IMR-90 (cell line): ENCODE measurements at regions not wholly inside any gene's neighbourhood (a gene's known extent, or its start where the extent isn't known, plus 50 kb on each side); places are given as distances from the start of the nearest gene placed in this dataset.

ENCODE experiments used
- ATAC-seq: fragments of 200-7000 bp; cut with Tn5 transposase; 2 replicates; pipeline ENCODE4 v1.9.1; 2020; ENCODE audit warnings: low read depth, mild to moderate bottlenecking, moderate library complexity
- BruUV-seq: library from RNA; stranded (reverse); fragments of 400-500 nt; replicated peaks from 2 replicates; lab custom pipeline; 2021; lab: Mats Ljungman, UMichigan
- CTCF ChIA-PET: fragments of 300-600 bp; formaldehyde crosslinking; extraction: SDS; loops from one replicate; lab custom pipeline; 2021; ENCODE audit warnings: antibody characterized with exemption; lab: Yijun Ruan, JAX
- POLR2A ChIA-PET: fragments of 300-600 bp; sonication (Branson Sonifier 250); formaldehyde crosslinking; loops from one replicate; lab custom pipeline; 2022; ENCODE audit warnings: antibody characterized with exemption; ENCODE audit not compliant: unreplicated experiment; lab: Charles Lee
- DNase-seq: peaks from one replicate; pipeline ENCODE4 v3.0.0; 2013
- H2AFZ ChIP-seq: replicated peaks from 2 replicates; pipeline ENCODE3; 2013; ENCODE audit warnings: low read length, mild to moderate bottlenecking; ENCODE audit not compliant: poor library complexity
- H2AK5ac ChIP-seq: 2 replicates; pipeline ENCODE4 v1.6.1; 2013; ENCODE audit warnings: low read depth, low read length, inconsistent platforms
- H2AK9ac ChIP-seq: replicated peaks from 2 replicates; pipeline ENCODE3; 2013; ENCODE audit warnings: mild to moderate bottlenecking, low read depth, low read length, moderate library complexity; ENCODE audit not compliant: poor library complexity
- H2BK120ac ChIP-seq: 2 replicates; pipeline ENCODE4 v1.6.1; 2013; ENCODE audit warnings: low read depth, low read length, inconsistent platforms
- H2BK15ac ChIP-seq: 3 replicates; pipeline ENCODE4 v1.6.1; 2013; ENCODE audit warnings: low read depth, low read length, inconsistent platforms
- H2BK20ac ChIP-seq: 2 replicates; pipeline ENCODE4 v1.6.1; 2013; ENCODE audit warnings: low read depth, mild to moderate bottlenecking, inconsistent platforms, low read length, moderate library complexity
- H2BK5ac ChIP-seq: 2 replicates; pipeline ENCODE4 v1.6.1; 2013; ENCODE audit warnings: mild to moderate bottlenecking, low read depth, low read length, inconsistent platforms; ENCODE audit not compliant: poor library complexity, severe bottlenecking
- H3K14ac ChIP-seq: replicated peaks from 2 replicates; pipeline ENCODE4 v1.6.1; 2013; ENCODE audit warnings: low read depth, low read length, inconsistent platforms
- H3K18ac ChIP-seq: 2 replicates; pipeline ENCODE4 v1.6.1; 2013; ENCODE audit warnings: low read depth, low read length, control low read depth
- H3K23ac ChIP-seq: 2 replicates; pipeline ENCODE4 v1.6.1; 2013; ENCODE audit warnings: low read depth, low read length, inconsistent platforms
- H3K27ac ChIP-seq: 2 replicates; pipeline ENCODE4 v1.5.1; 2013; ENCODE audit warnings: mild to moderate bottlenecking, control low read depth, low read length; ENCODE audit not compliant: insufficient read depth
- H3K27me3 ChIP-seq: 2 replicates; pipeline ENCODE4 v1.6.1; 2013; ENCODE audit warnings: low read length; ENCODE audit not compliant: control insufficient read depth, insufficient read depth
- H3K36me3 ChIP-seq: 2 replicates; pipeline ENCODE4 v1.6.1; 2013; ENCODE audit warnings: low read length, mixed read lengths; ENCODE audit not compliant: control insufficient read depth, insufficient read depth
- H3K4ac ChIP-seq: 2 replicates; pipeline ENCODE4 v1.6.1; 2013; ENCODE audit warnings: low read depth, low read length, inconsistent platforms
- H3K4me1 ChIP-seq: 2 replicates; pipeline ENCODE4 v1.6.1; 2013; ENCODE audit warnings: low read length, mixed read lengths; ENCODE audit not compliant: control insufficient read depth, insufficient read depth
- H3K4me2 ChIP-seq: 2 replicates; pipeline ENCODE4 v1.6.1; 2013; ENCODE audit warnings: low read depth, mild to moderate bottlenecking, control low read depth, low read length, moderate library complexity
- H3K4me3 ChIP-seq: 2 replicates; pipeline ENCODE4 v1.5.1; 2013; ENCODE audit warnings: low read depth, mild to moderate bottlenecking, control low read depth, low read length, moderate library complexity; ENCODE audit not compliant: insufficient read depth
- H3K56ac ChIP-seq: 2 replicates; pipeline ENCODE4 v1.6.1; 2013; ENCODE audit warnings: low read length, inconsistent platforms; ENCODE audit not compliant: insufficient read depth; ENCODE audit errors: extremely low read depth
- H3K79me1 ChIP-seq, 2 experiments: 2 replicates each; pipeline ENCODE4 v1.6.1; 2013; ENCODE audit warnings: low read length in 2 of 2, inconsistent platforms in 1 of 2, low read depth in 1 of 2
- H3K9ac ChIP-seq: 2 replicates; pipeline ENCODE4 v1.6.1; 2013; ENCODE audit warnings: low read depth, low read length, control low read depth
- H3K9me1 ChIP-seq: 2 replicates; pipeline ENCODE4 v1.6.1; 2013; ENCODE audit warnings: low read length, inconsistent platforms; ENCODE audit not compliant: insufficient read depth
- H3K9me3 ChIP-seq: 2 replicates; pipeline ENCODE4 v1.6.1; 2013; ENCODE audit warnings: low read length; ENCODE audit not compliant: control insufficient read depth, insufficient read depth
- H4K20me1 ChIP-seq: 2 replicates; pipeline ENCODE4 v1.6.1; 2013; ENCODE audit warnings: low read length, inconsistent platforms; ENCODE audit not compliant: insufficient read depth
- H4K5ac ChIP-seq: 2 replicates; pipeline ENCODE4 v1.6.1; 2013; ENCODE audit warnings: mild to moderate bottlenecking, low read depth, low read length, control low read depth
- H4K8ac ChIP-seq, 2 experiments: 2 replicates each; pipeline ENCODE4 v1.6.1; 2013; ENCODE audit warnings: low read depth in 2 of 2, low read length in 2 of 2, control low read depth in 1 of 2, inconsistent platforms in 1 of 2
- H4K91ac ChIP-seq: 2 replicates; pipeline ENCODE4 v1.6.1; 2013; ENCODE audit warnings: low read depth, low read length, inconsistent platforms; ENCODE audit not compliant: insufficient read depth
- BHLHE40 ChIP-seq: fragments of 150-350 bp; IDR thresholded peaks from 2 replicates; pipeline ENCODE4 v1.6.1; 2016; ENCODE audit warnings: mild to moderate bottlenecking, low read depth, low read length
- CEBPB ChIP-seq: IDR thresholded peaks from 2 replicates; pipeline ENCODE4 v1.6.1; 2012; ENCODE audit warnings: low read depth, low read length, improper control_type of control experiment
- CHD1 ChIP-seq: IDR thresholded peaks from 2 replicates; pipeline ENCODE4 v1.6.1; 2012; ENCODE audit warnings: low read depth, low read length, improper control_type of control experiment
- ELK1 ChIP-seq: fragments of 150-350 bp; IDR thresholded peaks from 2 replicates; pipeline ENCODE4 v1.6.1; 2016; ENCODE audit warnings: low read depth, mild to moderate bottlenecking, low read length, moderate library complexity, borderline replicate concordance
- FOS ChIP-seq: fragments of 150-350 bp; IDR thresholded peaks from 2 replicates; pipeline ENCODE4 v1.6.1; 2016; ENCODE audit warnings: low read depth, low read length
- MAFK ChIP-seq: IDR thresholded peaks from 2 replicates; pipeline ENCODE4 v1.6.1; 2012; ENCODE audit warnings: low read depth, low read length, improper control_type of control experiment
- MAZ ChIP-seq: IDR thresholded peaks from 2 replicates; pipeline ENCODE4 v1.6.1; 2012; ENCODE audit warnings: low read depth, mild to moderate bottlenecking, low read length, improper control_type of control experiment, moderate library complexity, borderline replicate concordance
- MXI1 ChIP-seq: IDR thresholded peaks from 2 replicates; pipeline ENCODE4 v1.6.1; 2012; ENCODE audit warnings: low read depth, mild to moderate bottlenecking, low read length, moderate library complexity, borderline replicate concordance
- NFE2L2 ChIP-seq: fragments of 150-350 bp; IDR thresholded peaks from 2 replicates; pipeline ENCODE4 v1.6.1; 2016; ENCODE audit warnings: low read depth, mild to moderate bottlenecking, low read length
- POLR2A ChIP-seq: IDR thresholded peaks from 2 replicates; pipeline ENCODE4 v1.6.1; 2012; ENCODE audit warnings: mild to moderate bottlenecking, low read depth, low read length
- RAD21 ChIP-seq: IDR thresholded peaks from 2 replicates; pipeline ENCODE4 v1.6.1; 2012; ENCODE audit warnings: low read length, improper control_type of control experiment
- RCOR1 ChIP-seq: IDR thresholded peaks from 2 replicates; pipeline ENCODE4 v1.6.1; 2012; ENCODE audit warnings: mild to moderate bottlenecking, low read length, improper control_type of control experiment; ENCODE audit not compliant: insufficient replicate concordance
- RFX5 ChIP-seq: IDR thresholded peaks from 2 replicates; pipeline ENCODE4 v1.8.0; 2012; ENCODE audit warnings: low read depth, mild to moderate bottlenecking, low read length, moderate library complexity
- USF2 ChIP-seq: fragments of 150-350 bp; IDR thresholded peaks from 2 replicates; pipeline ENCODE4 v1.6.1; 2017; ENCODE audit warnings: mild to moderate bottlenecking, antibody characterized with exemption, low read length, low read depth
- dilution Hi-C: fragments of 300-500 bp; cut with HindIII; formaldehyde crosslinking; loops from one replicate; pipeline ENCODE4 v1.14.3; 2018; ENCODE audit warnings: low sequenced_read_pairs; ENCODE audit not compliant: unreplicated experiment
- in situ Hi-C: fragments of 300-500 bp; cut with MboI; formaldehyde crosslinking; loops from 3 replicates; pipeline ENCODE4 v1.14.3; 2019; ENCODE audit warnings: low sequenced_read_pairs, inconsistent platforms, mixed read lengths
- intact Hi-C: fragments of 100-400 bp; cut with micrococcal nuclease; formaldehyde crosslinking; loops from 2 replicates; pipeline ENCODE4 v1.10.0; 2022

GRCh38 chr9:81156381-81156780 is 533.0 kb downstream of the TLE1 start:
- Histone ChIP-seq H4K8ac (no peak overlapping the region), H2BK20ac (no peak overlapping the region), H3K14ac (no peak overlapping the region), H3K4me3 (no peak overlapping the region), H4K91ac (no peak overlapping the region), H3K4me2 (no peak overlapping the region), H3K27me3 (peaks cover 4% of the 10 kb centered on the region; the same call in 1 of the 2 replicates), H4K5ac (no peak overlapping the region), H2AK9ac (no peak overlapping the region), H3K23ac (no peak overlapping the region), H2BK5ac (no peak overlapping the region), H2AK5ac (no peak overlapping the region), H3K9me3 (peaks cover 3% of the 10 kb centered on the region; the same call in 1 of the 2 replicates), H3K18ac (no peak overlapping the region), H3K4ac (no peak overlapping the region), H3K27ac (no peak overlapping the region), H3K9me1 (peaks cover 4% of the 10 kb centered on the region; the same call in 1 of the 2 replicates), H2BK15ac (no peak overlapping the region), H3K4me1 (no peaks in the 10 kb centered on the region), H2BK120ac (no peak overlapping the region), H3K79me1 (no peaks in the 10 kb centered on the region), H3K56ac (no peak overlapping the region), H2AFZ (no peak overlapping the region), H3K36me3 (no peaks in the 10 kb centered on the region), H4K20me1 (no peaks in the 10 kb centered on the region), H3K9ac (no peak overlapping the region)
- in situ Hi-C loops (no loop called here), dilution Hi-C loops (no loop called here), intact Hi-C loops (no loop called here)
- DNase-seq, result no peak
- TF ChIP-seq BHLHE40 (no peak), NFE2L2 (no peak), RCOR1 (no peak), FOS (no peak), MXI1 (no peak), CHD1 (no peak), POLR2A (no peak), CEBPB (no peak), MAFK (no peak), ELK1 (no peak), RFX5 (no peak), MAZ (no peak), USF2 (no peak), RAD21 (no peak)
- ChIA-PET POLR2A (no interaction called here), CTCF (interaction anchor here (0.7 kb wide), 1 partner anchor 18 kb away, joined by 3 read pairs; no protein-coding TSS in a partner anchor)
- no TSS peak for BruUV-seq
- ATAC-seq, result no peak
